Suprapubic skin (tissue), 4 donors: ENCODE measurements at regions not wholly inside any gene's neighbourhood (a gene's known extent, or its start where the extent isn't known, plus 50 kb on each side); places are given as distances from the start of the nearest gene placed in this dataset.

Experiments used
- DNase-seq, 2 donors: peaks; one replicate each; pipeline ENCODE4 v3.0.0-alpha.2; 2019; ENCODE audit warnings: low spot score in 2 of 2
- H3K27ac ChIP-seq: fragments of 200-600 bp; sonication (generic); one replicate; pipeline ENCODE4 v1.5.1; 2019
- H3K27me3 ChIP-seq: fragments of 200-600 bp; sonication (generic); one replicate; pipeline ENCODE4 v1.5.1; 2019
- H3K36me3 ChIP-seq: fragments of 200-600 bp; sonication (generic); one replicate; pipeline ENCODE4 v1.5.1; 2019
- H3K4me1 ChIP-seq: fragments of 200-600 bp; sonication (generic); one replicate; pipeline ENCODE4 v1.5.1; 2019
- H3K4me3 ChIP-seq: fragments of 200-600 bp; sonication (generic); one replicate; pipeline ENCODE4 v1.5.1; 2019; ENCODE audit warnings: mild to moderate bottlenecking
- H3K9me3 ChIP-seq: fragments of 200-600 bp; sonication (generic); one replicate; pipeline ENCODE4 v1.5.1; 2019
- EP300 ChIP-seq: sonication (generic); formaldehyde crosslinking; IDR thresholded peaks from one replicate; pipeline ENCODE4 v1.6.1; 2017; ENCODE audit warnings: antibody characterized with exemption
- POLR2A ChIP-seq, 2 donors: fragments of 450-650 bp; IDR thresholded peaks; one replicate each; pipeline ENCODE4 v1.6.1; 2017; ENCODE audit warnings: antibody characterized with exemption in 2 of 2, mild to moderate bottlenecking in 2 of 2, moderate library complexity in 2 of 2
- POLR2AphosphoS5 ChIP-seq, 3 donors: sonication (generic); formaldehyde crosslinking; IDR thresholded peaks; one replicate each; pipeline ENCODE4 v1.6.1; 2017; ENCODE audit warnings: antibody characterized with exemption in 3 of 3
- WGBS: methylation state at CpG from one replicate; pipeline ENCODE4 v1.1.5; 2018; 5-methylcytosine and 5-hydroxymethylcytosine counted together
- TF ChIP-seq, protein P1 (sequence below), 2 donors: fragments of 200-600 bp in 1 of 2; fragments of 450-650 bp in 1 of 2; sonication (generic) in 1 of 2; IDR thresholded peaks; one replicate each; pipeline ENCODE4 v1.5.1; 2016 to 2019; ENCODE audit warnings: antibody characterized with exemption in 2 of 2, mild to moderate bottlenecking in 1 of 2, moderate library complexity in 1 of 2

DNA sequence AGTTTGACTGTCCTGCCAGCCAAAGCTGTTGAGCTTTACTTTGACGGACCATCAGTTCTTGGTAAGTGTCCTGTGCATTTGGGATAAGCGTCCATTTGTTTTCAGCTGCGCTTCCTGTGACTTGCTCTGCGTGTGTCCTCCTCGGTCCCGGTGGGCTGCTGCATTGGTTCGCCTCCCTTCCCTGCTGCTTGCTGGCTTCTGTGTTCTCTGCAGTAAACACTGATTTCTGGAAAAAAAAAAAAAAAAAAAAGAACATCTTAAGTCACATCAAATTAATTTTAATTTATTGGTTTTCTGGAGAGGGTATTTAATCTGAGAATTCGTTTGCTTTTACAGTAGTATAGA is 264.1 kb downstream of the SEC23A start:
- H3K4me1 ChIP-seq, result peaks cover 7% of the 10 kb centered on the region
- no peak overlapping the region for H3K27ac ChIP-seq
- no peaks in the 10 kb centered on the region for H3K27me3 ChIP-seq
- H3K9me3 ChIP-seq, result no peaks in the 10 kb centered on the region
- no peak for TF ChIP-seq EP300
- TF ChIP-seq, protein P1, sequence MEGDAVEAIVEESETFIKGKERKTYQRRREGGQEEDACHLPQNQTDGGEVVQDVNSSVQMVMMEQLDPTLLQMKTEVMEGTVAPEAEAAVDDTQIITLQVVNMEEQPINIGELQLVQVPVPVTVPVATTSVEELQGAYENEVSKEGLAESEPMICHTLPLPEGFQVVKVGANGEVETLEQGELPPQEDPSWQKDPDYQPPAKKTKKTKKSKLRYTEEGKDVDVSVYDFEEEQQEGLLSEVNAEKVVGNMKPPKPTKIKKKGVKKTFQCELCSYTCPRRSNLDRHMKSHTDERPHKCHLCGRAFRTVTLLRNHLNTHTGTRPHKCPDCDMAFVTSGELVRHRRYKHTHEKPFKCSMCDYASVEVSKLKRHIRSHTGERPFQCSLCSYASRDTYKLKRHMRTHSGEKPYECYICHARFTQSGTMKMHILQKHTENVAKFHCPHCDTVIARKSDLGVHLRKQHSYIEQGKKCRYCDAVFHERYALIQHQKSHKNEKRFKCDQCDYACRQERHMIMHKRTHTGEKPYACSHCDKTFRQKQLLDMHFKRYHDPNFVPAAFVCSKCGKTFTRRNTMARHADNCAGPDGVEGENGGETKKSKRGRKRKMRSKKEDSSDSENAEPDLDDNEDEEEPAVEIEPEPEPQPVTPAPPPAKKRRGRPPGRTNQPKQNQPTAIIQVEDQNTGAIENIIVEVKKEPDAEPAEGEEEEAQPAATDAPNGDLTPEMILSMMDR (IDR thresholded peaks at IDR 0.05), result no peak
- TF ChIP-seq POLR2AphosphoS5 (IDR thresholded peaks at IDR 0.05), result no peak
- no peak for TF ChIP-seq POLR2A (IDR thresholded peaks at IDR 0.05)
- H3K4me3 ChIP-seq, result no peak overlapping the region
- DNase-seq, result no peak
- WGBS, result 87% methylated on average over 8 of the region's 8 CpGs
- H3K36me3 ChIP-seq, result no peaks in the 10 kb centered on the region

DNA sequence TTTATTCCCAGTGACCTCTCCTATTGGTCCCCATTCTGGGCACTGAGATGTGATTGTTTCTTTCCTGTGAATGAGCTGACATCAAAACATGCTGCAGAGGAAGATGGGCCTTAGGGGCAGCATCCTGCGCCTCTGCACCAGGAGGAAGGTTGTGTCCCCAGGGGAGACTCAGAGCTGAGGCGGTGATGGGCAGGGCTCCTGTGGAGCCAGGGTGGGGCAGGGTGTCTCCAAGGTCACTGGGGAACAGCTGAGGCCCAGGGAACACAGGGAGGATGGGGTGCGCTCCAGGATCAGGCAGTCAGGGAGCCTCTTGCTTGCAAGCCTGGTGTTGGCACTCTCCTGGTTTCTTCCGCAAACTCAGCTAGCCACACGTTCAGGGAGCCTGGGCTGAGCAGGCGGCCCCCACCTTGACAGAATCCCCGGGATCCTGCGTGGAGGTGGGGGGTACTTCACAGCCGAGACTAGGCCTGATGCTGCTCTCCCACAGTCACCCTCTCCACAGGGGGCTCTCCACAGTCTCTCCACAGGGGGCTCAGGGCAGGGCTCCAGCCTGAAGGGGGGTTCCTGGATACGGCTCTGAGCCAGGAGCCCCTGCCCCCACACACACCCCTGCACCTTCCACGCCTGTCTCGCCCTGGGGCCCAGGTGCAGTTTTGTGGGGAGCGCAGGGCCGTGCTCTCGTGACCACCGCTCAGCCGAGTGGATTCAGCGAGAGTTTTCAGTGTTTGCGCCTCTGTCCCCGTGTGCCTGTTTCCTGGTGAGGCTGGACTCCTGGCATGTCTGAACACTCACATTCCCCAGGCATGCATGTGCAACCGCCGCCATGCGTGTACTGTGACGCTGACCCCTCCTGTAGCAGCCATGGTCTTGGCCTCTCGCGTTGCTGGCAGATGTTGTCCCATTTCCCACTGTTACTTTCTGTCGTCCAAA is 264.7 kb downstream of the SEC23A start:
- DNase-seq, result no peak
- 78% methylated on average over 19 of the region's 27 CpGs for WGBS
- no peak for TF ChIP-seq POLR2AphosphoS5 (IDR thresholded peaks at IDR 0.05)
- no peak for TF ChIP-seq POLR2A (IDR thresholded peaks at IDR 0.05)
- TF ChIP-seq, protein P1 (IDR thresholded peaks at IDR 0.05), result no peak
- no peak for TF ChIP-seq EP300
- Histone ChIP-seq H3K36me3 (no peaks in the 10 kb centered on the region), H3K27ac (no peak overlapping the region), H3K27me3 (no peaks in the 10 kb centered on the region), H3K4me1 (peaks cover 7% of the 10 kb centered on the region), H3K9me3 (no peaks in the 10 kb centered on the region), H3K4me3 (no peak overlapping the region)

DNA sequence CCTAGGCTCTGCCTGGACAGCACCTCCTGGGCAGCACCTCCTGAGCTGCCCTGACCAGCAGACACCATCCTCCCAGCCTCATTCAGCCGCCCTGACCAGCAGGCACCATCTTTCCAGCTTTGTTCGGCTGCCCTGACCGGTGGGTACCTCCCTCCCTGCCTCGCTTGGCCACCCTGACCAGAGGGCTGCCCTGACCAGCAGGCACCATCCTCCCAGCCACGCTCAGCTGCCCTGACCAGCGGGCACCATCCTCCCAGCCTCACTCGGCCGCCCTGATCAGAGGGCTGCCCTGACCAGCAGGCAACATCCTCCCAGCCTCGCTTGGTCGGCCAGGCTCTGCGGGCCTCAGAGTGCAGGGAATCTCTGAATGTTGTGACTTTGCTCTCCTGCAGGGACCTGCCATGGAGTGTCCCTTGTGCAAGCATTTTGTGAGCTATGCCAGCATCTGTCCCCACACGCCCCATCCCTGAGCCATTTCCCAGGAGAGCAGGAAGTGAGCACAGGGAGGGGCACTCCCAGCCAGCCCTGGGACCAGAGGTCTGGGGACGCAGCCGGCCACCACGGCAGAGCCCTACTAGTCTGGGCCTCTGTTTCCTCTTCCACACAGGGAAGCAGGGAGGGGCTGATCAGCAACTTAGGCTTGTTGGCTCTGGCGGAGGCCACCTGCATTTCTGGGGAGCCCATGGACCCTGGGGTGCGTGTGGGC is 265.5 kb downstream of the SEC23A start:
- Histone ChIP-seq H3K9me3 (no peaks in the 10 kb centered on the region), H3K4me1 (peaks cover 7% of the 10 kb centered on the region)
- WGBS, result 97% methylated on average over 7 of the region's 17 CpGs

DNA sequence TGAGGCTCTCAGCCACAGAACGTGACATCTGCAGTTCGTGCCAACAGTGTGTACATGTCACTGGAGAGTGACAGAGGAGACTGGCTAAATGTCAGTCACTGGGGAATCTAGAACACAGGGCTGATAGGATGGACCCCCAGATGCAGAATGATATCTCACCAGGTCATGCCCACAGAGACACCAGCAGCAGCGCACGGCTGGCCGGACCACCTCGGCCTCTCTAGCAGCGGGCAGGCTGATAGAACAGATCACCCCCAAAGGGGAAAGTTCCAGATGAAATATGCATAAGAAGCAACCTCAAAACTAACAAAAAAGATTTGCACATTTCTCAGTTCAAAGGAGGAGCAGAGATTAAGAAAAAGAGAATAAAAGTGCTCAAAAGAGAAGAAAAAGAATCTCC is 266.5 kb downstream of the SEC23A start:
- DNase-seq, result no peak
- 97% methylated on average over 7 of the region's 7 CpGs for WGBS
- Histone ChIP-seq H3K27ac (no peak overlapping the region), H3K4me3 (no peak overlapping the region), H3K27me3 (no peaks in the 10 kb centered on the region), H3K36me3 (no peaks in the 10 kb centered on the region), H3K4me1 (peaks cover 7% of the 10 kb centered on the region), H3K9me3 (no peaks in the 10 kb centered on the region)
- TF ChIP-seq EP300, result no peak
- TF ChIP-seq, protein P1 (IDR thresholded peaks at IDR 0.05), result no peak
- TF ChIP-seq POLR2A (IDR thresholded peaks at IDR 0.05), result no peak
- TF ChIP-seq POLR2AphosphoS5 (IDR thresholded peaks at IDR 0.05), result no peak

More for the DNA sequence above, 265.5 kb downstream of the SEC23A start:
- H3K4me3 ChIP-seq, result no peak overlapping the region
- H3K27ac ChIP-seq, result no peak overlapping the region
- H3K27me3 ChIP-seq, result no peaks in the 10 kb centered on the region
- no peaks in the 10 kb centered on the region for H3K36me3 ChIP-seq
- TF ChIP-seq POLR2AphosphoS5 (IDR thresholded peaks at IDR 0.05) (no peak), POLR2A (IDR thresholded peaks at IDR 0.05) (no peak), EP300 (no peak)
- TF ChIP-seq, protein P1 (IDR thresholded peaks at IDR 0.05), result no peak
- DNase-seq, result no peak

DNA sequence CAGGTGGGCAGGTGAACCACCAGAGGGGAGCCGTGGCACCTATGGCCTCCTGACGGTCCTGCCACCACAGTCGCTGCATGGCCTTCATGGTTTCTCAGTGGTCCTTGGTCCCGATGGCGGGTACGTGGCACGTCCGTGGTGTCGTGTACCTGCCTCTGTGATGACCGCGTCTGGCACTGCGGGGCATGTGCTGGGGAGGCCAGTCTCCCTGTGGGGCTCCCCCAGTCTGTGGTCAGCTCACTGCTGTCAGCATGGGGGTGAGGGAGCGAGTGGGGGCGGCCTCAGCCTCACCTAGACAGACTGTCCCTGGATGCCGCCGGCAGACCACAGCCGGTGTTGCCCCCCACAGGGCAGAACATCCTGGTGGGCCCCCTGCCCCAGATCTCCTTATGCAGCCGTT is 267.2 kb downstream of the SEC23A start:
- H3K27ac ChIP-seq, result no peak overlapping the region
- no peak overlapping the region for H3K4me3 ChIP-seq
- H3K9me3 ChIP-seq, result no peaks in the 10 kb centered on the region
- TF ChIP-seq POLR2A (IDR thresholded peaks at IDR 0.05) (no peak), EP300 (no peak), POLR2AphosphoS5 (IDR thresholded peaks at IDR 0.05) (no peak)
- TF ChIP-seq, protein P1 (IDR thresholded peaks at IDR 0.05), result no peak
- DNase-seq, result no peak
- H3K36me3 ChIP-seq, result no peaks in the 10 kb centered on the region
- peaks cover 7% of the 10 kb centered on the region for H3K4me1 ChIP-seq
- no peaks in the 10 kb centered on the region for H3K27me3 ChIP-seq
- WGBS, result 95% methylated on average over 4 of the region's 18 CpGs
